GM19463 (cell line): ENCODE measurements at regions not wholly inside any gene's neighbourhood (a gene's known extent, or its start where the extent isn't known, plus 50 kb on each side); places are given as distances from the start of the nearest gene placed in this dataset.

ENCODE experiments used
- ATAC-seq: cut with Tn5 transposase; IDR thresholded peaks from one replicate; pipeline ENCODE4 v1.9.1; 2021; ENCODE audit warnings: mild to moderate bottlenecking, moderate library complexity; ENCODE audit not compliant: unreplicated experiment

DNA sequence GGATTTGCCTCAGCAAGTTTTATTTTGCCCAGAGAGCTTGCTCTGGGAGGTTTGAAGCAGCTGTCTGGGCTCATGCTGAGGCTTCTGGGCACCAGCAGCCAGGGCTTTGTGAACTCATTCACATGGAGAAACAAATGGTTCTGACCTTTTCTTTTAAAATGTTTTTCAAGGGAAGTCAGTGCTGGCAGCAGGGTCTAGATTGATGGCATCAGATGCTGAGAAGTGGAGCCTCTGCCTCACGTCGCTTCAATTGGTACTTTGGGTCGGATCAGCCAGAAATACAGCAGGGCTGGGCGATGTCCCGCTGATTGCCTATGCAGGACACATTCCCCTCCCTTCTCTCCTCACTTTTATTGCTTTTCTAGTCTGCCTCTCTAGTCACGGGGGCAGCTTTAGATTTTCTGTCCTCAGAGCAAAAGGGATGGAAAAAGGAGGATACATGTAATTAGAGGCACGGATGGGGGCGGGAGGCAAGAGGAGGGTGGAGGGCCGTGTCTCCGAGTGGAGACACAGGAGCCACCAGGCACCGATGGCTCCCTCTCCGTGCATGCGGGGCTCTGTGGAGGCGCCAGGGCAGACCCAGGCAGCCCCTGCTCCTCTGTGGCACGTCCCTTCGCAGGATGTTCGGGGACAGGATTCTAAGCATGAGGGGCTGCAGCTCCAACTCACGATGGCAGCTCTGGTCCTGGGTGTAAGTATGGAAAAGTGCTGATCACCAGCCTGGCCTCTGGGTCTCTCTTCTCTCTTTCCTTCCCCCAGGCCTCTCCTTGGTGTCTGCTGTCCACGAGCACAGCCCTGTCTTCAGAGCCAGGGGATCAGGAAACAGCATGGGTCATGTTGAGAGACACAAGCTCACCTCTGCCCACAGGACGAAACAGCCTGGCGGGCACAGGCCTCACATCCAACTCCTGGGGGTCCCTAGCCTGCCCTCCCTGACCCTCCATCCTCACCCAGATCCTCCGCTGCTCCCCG is 116.1 kb downstream of the FAM43A start:
- ATAC-seq = no peak

DNA sequence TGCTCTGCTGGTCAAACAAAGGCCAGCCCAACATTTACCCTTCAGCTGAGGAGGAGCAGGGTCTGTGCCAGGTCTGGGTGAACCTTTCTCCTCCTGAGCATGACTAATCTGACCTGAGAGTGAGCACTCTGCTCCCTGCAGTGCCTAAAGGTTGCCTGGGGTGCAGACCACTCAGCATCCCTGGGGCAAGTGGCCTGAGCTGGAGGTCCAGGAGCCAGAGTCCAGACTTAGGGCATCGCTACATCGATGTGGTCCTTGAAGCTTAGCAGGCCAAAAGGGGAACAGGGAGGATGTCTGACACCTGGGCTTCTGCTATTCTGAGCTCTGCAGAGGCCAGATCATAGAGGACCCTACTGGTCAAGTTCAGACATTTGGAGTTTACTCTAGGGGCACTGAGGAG is 119.1 kb downstream of the FAM43A start:
- ATAC-seq = no peak

DNA sequence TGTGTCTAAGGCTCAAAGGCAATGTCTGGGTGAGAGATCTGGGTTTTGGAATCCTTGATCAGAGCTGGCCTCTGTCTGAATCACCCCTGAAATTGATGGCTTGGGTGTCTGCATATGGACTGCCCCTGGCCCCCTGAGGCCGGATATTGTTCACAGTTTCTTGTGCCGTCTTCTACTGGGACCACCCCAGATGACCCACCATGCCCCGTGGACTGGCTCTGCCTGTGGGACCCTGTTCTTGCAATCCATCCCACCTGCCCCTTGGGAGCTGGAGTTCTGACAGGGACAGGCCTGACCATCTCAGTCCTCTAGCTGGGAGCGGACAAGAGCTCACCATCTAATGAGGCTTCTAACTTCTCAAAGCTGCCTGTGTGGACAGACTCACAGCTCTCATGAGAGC is 119.9 kb downstream of the FAM43A start:
- no peak for ATAC-seq

DNA sequence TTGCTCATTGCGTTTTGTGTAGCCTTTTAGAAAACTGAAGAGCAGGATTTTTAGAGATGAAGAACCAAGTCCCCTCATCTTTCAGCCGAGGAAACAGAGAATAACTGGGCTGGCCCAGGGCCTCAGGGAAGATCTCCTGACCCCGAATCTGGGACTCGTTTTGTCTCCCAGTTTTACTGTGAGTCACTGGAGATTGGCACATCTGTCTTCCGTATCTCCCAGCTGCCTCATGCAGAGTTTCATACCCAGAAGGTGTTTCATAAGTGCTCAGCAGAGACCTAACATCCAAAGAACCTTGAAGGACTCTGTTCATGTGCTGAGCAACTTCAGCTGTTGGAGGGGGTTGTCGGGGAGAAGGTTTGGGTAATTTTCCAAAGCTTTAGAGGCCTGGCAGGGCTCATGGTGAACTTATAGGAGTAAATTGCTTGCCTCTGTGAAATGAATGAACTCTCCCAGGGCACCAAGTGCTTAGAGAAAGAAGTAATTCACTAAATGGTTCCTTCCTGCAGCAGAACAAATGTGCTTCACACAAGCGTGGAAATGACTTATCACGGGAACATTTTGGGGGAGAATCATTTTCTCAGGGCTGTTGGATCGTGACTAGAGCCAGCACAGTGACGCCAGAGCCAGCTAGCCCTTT is 121.4 kb downstream of the FAM43A start:
- no peak for ATAC-seq

DNA sequence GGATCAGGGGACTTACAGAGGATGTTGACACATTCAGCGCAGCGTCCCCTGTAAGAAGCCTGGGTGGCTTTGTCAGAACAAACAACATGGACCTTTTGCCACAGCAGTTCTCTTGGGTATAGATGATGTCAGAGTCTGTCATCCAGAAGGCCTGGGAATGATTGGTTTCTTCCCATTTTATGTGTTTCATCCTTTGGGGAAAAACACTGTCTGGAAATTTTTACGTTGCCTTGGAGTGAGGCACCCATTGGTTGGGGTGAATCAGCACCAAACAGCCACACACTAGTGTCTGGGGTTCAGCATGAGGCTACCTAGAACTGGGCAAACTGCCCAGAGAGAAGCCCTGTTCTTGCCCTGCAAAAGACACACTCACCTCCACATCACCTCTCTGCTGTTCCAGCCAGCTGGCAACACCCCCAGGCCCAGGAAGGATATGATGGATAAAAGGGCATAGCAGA is 123.0 kb downstream of the FAM43A start:
- no peak for ATAC-seq

DNA sequence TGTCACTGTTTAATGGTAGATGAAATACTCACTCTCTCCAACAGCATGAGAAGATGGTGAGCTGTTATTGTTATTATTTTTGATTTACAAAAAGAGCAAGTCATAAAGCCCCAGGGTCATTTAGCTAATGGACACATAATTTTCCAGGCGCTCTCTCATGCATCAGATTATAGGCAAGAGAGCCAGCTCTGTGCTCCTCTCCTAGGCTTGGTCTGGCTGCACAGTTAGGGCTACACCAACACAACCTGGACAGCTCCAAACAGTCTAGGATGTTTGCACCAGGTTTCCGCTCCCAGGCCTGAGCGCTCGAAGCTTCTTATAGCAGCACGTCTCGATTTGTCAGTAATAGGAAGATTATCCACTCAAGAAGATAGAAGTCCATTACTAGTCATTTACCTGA is 123.7 kb downstream of the FAM43A start:
- ATAC-seq = no peak

DNA sequence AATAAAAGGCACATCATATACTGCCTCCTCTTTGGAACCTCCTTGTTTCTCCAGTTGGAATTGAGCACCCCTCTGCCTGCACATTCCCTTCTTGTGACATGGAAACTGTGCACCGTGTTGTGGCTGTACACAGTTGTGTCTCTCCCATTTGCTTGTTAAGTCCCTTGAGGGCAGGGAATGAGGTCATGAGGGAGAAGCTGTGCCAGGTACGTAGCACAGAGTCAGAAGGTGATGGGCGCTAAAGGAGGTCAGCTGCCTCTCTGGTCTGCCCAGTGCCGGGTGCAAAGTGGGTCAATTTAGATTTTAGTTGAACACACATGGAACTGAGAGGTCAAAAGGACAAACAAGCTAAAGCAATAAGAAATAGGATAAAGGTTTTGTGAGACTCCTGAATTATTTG is 124.4 kb downstream of the FAM43A start:
- no peak for ATAC-seq

DNA sequence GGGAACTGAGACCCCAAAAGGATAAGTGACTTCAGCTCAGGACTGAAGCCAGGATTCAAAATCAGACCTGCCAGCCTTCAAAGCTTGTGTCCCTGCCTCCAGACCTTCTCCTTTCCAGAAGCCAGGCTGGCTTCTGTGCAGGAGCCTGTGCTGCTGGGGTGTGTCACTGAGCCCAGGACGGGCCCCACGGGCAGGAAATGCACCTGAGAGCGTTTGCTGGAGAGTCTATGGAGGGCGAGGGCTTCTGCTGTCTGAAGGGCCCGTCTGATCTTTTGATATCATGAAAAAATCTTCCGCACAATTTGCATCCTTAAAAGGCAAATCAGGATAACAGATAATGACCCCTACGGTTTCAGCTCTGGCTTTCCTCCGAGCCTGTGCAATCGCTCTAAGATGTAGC is 125.4 kb downstream of the FAM43A start:
- ATAC-seq = no peak

DNA sequence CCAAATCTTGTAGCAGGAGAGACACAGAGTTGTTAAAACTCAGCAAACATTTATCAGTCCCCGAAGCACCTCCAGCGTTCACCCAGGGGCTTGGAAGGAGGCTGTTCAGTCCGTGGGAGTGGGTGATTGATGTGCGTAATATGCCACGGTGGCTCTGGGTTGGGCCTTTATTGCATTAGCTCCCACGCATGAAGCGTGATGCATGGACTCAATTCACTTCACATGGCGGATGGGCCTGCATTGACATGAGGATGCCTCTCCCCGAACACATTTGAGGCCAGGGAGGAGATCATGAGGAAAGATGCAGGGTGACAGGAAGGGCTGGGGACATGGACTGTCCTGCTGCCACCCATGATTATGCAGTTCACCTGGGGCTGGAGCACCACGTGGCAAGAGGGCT is 126.5 kb downstream of the FAM43A start:
- no peak for ATAC-seq

DNA sequence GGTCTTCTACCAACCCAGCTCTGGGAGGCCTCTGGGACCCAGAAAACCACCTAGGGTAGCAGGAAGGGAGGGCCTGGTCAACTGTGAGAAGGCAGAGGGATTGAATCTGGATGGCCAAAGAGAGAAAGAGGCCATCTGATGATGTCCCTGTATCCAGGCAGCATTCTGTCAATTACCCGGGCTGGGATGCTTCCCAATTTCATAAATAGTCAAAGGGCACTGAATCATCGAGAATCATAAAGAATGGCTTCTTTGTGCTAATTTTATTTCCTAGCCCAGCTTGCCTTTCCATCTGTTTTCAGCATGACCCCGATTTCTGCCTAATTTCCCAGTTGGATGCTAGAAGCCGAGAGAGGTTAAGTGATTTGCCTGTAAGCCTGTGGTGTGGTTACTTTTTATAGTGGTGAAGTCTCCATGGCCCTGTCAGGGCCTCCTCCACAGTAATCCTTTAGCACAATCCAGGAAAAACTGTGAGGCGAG is 129.2 kb downstream of the FAM43A start:
- no peak for ATAC-seq

DNA sequence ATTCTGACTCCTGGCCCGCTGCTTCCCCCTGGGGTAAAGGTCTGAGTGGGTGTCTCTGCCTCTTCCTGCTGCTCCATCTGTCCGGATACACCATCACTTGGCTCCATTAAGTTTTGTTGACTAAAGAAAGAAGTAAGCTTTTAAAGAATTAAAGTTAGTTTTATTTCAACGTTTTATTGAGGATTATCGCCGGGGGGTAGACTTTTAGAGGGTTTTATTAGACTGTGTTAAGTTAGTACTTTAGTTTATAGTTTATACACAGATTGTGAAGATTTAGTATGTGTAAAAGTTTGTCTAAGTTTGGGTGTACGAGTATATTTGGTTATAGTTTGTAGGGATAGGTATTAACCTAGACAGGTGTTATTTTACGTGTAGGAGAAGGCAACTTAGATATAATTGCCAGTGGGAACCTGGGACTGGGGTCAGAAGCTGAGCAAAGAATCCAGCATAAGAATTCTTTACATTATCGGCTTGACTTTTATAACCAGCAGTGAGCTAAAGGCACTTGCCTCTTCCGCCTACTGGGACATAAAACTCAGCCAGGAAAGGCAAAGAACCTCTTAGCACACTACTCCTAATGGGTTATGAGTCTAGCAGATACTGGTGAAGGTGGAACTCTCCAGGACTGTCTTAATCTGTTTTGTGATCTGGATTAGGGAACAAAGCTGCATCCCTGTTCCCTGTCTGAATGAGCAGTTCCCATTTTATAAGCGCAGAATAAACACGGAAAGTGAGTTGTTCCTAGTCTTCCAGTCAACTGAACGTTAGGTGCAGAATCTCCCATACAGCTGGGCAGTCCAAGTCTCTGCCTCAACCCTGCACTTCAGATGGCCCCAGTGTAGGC is 131.3 kb downstream of the FAM43A start:
- ATAC-seq = no peak

DNA sequence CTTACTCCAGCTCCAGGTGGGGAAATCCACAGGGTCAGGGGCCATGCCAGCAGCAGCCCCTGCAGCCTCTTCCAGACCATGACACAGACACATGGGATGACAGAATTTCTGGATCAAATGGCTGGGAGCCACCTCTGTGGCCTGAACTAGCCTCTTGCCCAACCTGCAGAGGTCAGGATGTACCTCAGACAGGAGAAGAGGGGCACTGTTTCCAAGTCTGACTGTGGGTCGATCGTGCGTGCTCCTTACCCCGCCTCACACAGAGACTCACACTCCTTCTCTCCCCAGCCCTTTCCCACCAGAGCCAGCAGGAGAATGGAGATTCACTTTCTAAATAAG is 131.9 kb downstream of the FAM43A start:
- ATAC-seq = no peak

DNA sequence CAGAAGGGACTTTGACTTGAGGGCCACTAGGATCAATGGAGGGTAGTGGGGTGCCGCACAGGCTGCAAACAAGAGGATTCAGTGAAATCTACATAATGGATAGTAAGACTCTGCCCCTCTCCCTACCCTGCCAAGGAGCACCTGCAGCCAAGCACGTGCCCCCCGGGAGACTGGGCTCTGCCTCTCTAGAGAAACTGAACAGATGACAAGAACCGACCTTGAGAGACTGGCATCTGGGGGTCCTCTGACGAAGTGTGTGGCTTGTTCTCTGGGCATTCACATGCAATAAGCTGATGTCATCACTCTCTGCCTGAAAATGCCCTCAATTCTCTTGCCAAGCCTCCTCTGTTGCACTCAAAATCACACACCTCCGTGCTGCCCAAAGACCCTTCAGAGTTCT is 132.3 kb downstream of the FAM43A start:
- ATAC-seq = no peak

DNA sequence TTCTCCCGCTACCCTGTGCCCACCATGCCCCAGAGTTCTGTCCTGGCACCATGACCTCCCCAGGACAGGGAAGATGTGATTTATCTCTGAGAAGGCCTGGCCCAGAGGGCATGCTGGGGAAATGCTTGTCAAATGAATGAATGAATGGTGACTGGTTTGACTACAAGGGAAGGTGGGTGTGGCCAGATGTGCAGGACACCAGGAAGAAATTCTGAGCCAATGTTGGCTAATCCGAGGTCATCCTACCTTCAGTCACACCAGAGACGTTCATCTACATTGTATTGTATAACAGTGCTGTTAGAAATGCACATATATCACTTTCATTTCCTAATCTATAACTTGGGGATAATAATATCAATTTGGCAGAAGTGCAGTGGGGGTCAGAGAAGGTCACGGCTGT is 138.4 kb downstream of the FAM43A start:
- ATAC-seq = no peak

DNA sequence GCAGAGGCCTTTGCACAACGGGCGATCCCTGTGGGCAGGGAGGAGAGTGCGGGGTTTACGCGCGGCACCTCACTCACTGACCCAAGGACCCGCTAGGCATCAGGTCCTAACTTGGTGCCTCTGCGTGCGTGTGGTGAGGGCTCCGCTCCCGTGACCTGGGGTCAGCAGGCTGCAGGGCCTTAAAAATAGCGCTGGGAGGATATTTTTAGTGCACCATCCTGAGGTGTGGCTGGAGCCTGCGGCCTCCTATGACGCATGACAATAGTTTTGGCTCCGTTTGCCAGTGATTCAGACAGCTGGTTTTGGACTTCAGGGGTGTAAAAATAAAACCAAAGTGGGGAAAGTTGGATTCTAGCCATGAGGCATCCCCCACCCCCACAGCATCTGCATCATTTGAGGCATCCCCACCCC is 139.0 kb downstream of the FAM43A start:
- no peak for ATAC-seq

DNA sequence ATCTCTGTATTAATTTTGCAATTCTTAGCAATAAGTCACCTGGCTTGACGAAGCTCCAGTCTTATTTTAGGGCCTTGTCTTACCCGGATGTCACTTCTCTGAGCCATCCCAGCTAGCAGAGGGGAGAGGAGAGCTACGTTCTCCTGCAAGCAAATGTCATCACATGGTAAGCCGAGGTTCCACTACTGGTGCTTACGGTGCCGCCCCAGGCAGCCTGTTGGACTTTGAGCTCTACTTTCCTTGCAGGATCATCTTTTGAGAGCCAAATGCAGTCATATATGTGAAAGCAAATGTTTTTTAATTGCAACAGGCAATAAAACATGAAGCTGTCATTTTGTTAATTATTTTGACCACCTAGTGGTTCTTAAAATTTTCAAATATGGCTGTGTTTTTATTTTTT is 140.9 kb downstream of the FAM43A start:
- ATAC-seq = no peak

DNA sequence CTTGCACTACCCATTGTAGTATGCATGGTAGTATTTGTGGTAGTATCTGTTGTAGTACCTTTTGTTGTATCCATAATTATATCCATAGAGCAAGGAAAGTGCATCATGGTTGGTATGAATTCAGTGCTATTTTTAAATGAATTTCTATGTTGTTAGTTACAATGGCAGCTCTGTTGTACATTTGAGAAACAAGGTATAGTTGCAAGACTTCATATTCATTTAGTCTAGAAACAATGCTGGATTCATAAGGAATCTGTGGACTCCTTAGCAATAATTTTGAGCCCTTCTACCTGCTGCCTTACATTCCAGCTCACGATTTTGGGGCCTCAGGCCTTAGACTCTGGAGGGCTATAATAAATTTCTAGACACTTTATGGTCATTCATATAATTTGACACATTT is 141.8 kb downstream of the FAM43A start:
- no peak for ATAC-seq

DNA sequence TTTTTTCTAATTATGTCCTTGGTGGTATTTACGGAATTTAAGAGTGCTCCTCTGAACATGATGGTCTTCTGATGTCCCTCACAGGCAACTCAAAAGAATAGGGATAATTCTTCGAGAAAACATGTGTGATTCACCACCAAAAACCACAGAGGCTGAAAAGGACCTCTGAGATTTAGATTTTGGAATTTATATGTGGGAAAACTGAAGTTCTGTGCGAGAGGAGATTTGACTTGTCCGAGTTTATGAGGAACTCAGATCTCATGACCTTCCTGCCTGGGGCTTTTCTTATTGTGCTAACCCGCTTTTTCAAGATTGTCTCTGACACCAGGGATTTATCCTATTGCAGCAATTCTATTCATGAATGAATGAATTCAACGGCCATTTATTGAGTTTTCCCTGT is 142.4 kb downstream of the FAM43A start:
- no peak for ATAC-seq

DNA sequence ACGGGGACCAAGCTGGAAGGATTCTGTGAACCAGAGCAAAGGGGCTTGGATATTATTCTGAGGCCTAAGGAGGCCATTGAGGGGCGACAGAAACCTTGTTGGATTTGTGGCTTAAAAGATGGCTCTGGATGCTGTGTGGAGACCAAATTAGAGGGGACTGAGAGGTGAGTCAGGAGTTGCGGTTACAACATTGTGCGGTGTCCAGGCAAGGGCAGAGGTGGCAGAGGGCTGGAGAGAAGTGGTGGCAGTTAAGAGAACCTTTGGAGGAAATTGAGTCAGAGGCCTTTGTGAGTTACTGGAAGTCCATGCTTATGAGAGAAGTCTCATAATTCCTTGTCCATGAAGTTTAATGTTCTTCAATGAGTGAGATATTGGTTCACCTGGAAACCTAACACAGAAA is 143.2 kb downstream of the FAM43A start:
- ATAC-seq = no peak

DNA sequence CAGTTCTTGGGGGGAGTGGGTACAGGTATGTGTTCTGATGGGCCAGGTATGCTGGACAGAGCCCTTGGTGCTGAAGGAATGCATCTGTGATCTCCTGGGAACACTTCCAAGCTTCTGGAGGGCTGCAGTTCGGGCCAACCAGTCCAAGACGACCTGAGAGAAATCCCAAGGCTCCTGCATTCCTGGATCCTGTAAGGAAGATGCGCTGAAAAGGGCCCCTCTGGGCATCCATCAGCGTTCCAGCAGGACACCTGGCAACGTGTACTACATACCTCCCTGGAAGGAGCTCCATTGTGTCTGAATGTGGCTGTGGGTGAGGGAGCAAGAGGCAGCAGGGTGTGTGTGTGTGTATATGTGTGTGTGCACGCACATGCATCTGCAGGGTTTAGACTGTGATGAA is 144.7 kb downstream of the FAM43A start:
- ATAC-seq = no peak

DNA sequence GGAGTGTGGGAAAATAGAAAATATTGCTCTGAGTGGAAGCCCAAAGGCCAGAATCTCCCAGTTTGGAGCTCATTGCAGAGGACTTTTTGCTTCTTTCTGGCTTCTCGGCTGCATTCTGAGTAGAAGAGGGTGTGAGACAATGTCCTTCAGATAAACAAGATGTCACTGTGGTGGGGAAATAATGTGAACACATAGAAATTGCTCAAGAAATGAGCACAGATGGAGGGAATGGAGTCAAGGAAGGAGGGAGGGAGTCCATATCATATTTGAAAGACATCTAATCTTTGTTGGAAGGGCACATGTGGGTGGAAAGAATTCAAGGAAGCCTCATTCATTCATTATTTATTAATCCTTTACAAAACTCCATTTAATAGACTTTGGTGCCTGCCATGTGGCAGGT is 145.3 kb downstream of the FAM43A start:
- ATAC-seq = no peak
